ENCODE measurements at regions not wholly inside any gene's neighbourhood (a gene's known extent, or its start where the extent isn't known, plus 50 kb on each side); places are given as distances from the start of the nearest gene placed in this dataset.

- TF ChIP-seq POLR2A (IDR thresholded peaks at IDR 0.05) (no peak), CTCF (IDR thresholded peaks at IDR 0.05 in 4 of 5, conservative IDR thresholded peaks at IDR 0.05 in 1 of 5) (no peak)
These were observed 103.7 kb upstream of the ATP2B2 start for GRCh38 chr3:10609134-10609533.
